ENCODE measurements at regions not wholly inside any gene's neighbourhood (a gene's known extent, or its start where the extent isn't known, plus 50 kb on each side); places are given as distances from the start of the nearest gene placed in this dataset.

- no peak for DNase-seq (ENCODE audit: extremely low read depth, low read depth)
- H3K4me3 ChIP-seq (replicated peaks; ENCODE audit: low read depth, low read length): no peak overlapping the region
- TF ChIP-seq, protein P1, sequence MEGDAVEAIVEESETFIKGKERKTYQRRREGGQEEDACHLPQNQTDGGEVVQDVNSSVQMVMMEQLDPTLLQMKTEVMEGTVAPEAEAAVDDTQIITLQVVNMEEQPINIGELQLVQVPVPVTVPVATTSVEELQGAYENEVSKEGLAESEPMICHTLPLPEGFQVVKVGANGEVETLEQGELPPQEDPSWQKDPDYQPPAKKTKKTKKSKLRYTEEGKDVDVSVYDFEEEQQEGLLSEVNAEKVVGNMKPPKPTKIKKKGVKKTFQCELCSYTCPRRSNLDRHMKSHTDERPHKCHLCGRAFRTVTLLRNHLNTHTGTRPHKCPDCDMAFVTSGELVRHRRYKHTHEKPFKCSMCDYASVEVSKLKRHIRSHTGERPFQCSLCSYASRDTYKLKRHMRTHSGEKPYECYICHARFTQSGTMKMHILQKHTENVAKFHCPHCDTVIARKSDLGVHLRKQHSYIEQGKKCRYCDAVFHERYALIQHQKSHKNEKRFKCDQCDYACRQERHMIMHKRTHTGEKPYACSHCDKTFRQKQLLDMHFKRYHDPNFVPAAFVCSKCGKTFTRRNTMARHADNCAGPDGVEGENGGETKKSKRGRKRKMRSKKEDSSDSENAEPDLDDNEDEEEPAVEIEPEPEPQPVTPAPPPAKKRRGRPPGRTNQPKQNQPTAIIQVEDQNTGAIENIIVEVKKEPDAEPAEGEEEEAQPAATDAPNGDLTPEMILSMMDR (IDR thresholded peaks at IDR 0.05; ENCODE audit: low read depth, low read length, missing control alignments): no peak
Observed at GRCh38 chr10:106251573-106251972, 912.9 kb downstream of the SORCS1 start.

- no peak overlapping the region for H3K4me3 ChIP-seq (replicated peaks; ENCODE audit: low read depth, low read length)
- TF ChIP-seq, protein P1 (IDR thresholded peaks at IDR 0.05; ENCODE audit: low read depth, low read length, missing control alignments): no peak
Observed at GRCh38 chr10:106242301-106242700, 922.2 kb downstream of the SORCS1 start.

DNA sequence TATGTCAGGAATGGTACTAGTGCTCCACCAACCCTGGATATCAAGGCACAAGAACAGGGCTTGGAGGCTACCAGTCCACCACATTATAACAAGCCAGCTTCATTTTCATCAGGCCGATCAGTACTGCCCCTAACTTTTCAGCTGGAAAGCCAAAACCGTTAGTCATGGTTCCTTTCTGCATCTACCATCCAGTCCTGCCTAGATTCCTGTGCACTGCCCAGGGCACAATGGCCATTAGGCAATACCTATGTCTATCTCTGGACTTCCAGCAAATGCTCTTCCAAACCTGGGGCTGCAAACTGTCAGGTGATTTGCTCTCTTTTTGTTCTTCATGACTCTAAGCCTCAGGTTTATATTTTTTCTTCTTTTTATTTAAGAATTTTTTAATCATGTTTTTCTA is 937.7 kb downstream of the SORCS1 start:
- H3K4me3 ChIP-seq (replicated peaks; ENCODE audit: low read depth, low read length): no peak overlapping the region
- DNase-seq (ENCODE audit: extremely low read depth, low read depth): no peak
- TF ChIP-seq, protein P1 (IDR thresholded peaks at IDR 0.05; ENCODE audit: low read depth, low read length, missing control alignments): no peak

More at GRCh38 chr10:106242301-106242700, 922.2 kb downstream of the SORCS1 start:
- no peak for DNase-seq (ENCODE audit: extremely low read depth, low read depth)

- H3K4me3 ChIP-seq (replicated peaks; ENCODE audit: low read depth, low read length): no peak overlapping the region
- TF ChIP-seq, protein P1 (IDR thresholded peaks at IDR 0.05; ENCODE audit: low read depth, low read length, missing control alignments): no peak
- no peak for DNase-seq (ENCODE audit: extremely low read depth, low read depth)
Observed at GRCh38 chr10:106226142-106226541, 938.4 kb downstream of the SORCS1 start.

DNA sequence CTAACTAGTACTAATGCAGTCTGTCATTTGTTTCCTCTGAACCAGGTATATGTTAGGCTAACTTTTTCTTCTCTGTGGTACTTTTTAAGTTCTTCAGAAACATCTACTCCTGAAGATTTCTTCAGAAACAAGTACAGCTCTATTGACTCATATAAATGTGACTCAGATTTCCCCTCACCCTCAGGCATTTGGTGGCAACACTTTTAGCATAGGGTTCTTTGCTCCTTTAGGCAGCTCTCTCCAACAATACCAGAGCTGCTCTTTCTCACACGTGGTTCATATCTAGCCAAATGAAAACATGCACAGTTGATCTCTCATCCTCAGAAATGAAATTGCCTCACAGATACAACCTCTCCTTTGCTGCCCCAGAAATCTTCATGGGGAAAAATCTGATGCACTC is 939.8 kb downstream of the SORCS1 start:
- no peak for DNase-seq (ENCODE audit: extremely low read depth, low read depth)
- TF ChIP-seq, protein P1 (IDR thresholded peaks at IDR 0.05; ENCODE audit: low read depth, low read length, missing control alignments): no peak

GRCh38 chr10:106217627-106218026 is 946.9 kb downstream of the SORCS1 start:
- TF ChIP-seq, protein P1 (IDR thresholded peaks at IDR 0.05; ENCODE audit: low read depth, low read length, missing control alignments): no peak
- no peak overlapping the region for H3K4me3 ChIP-seq (replicated peaks; ENCODE audit: low read depth, low read length)
- no peak for DNase-seq (ENCODE audit: extremely low read depth, low read depth)

More for the DNA sequence above, 939.8 kb downstream of the SORCS1 start:
- no peak overlapping the region for H3K4me3 ChIP-seq (replicated peaks; ENCODE audit: low read depth, low read length)

GRCh38 chr10:106216085-106216484 is 948.4 kb downstream of the SORCS1 start:
- no peak for DNase-seq (ENCODE audit: extremely low read depth, low read depth)
- TF ChIP-seq, protein P1 (IDR thresholded peaks at IDR 0.05; ENCODE audit: low read depth, low read length, missing control alignments): no peak
- H3K4me3 ChIP-seq (replicated peaks; ENCODE audit: low read depth, low read length): no peak overlapping the region

All from HFF-Myc (cell line).